Body of pancreas (tissue), 4 donors: ENCODE measurements at regions not wholly inside any gene's neighbourhood (a gene's known extent, or its start where the extent isn't known, plus 50 kb on each side); places are given as distances from the start of the nearest gene placed in this dataset.

ENCODE experiments used
- ATAC-seq: fragments of 150-250 bp; one replicate; pipeline ENCODE4 v1.9.1; 2016
- DNase-seq, 4 donors: peaks; one replicate each; pipeline ENCODE4 v3.0.0-alpha.2; 2019
- H3K27ac ChIP-seq, 4 donors: fragments of 200-600 bp; sonication (generic); 1 replicate in 3 of 4; 2 replicates in 1 of 4; pipeline versions ENCODE4 v1.5.1 to v1.6.1; 2016 to 2019; ENCODE audit warnings: mild to moderate bottlenecking in 1 of 4, mixed read lengths in 1 of 4, moderate library complexity in 1 of 4
- H3K27me3 ChIP-seq, 2 donors: fragments of 200-600 bp; sonication (generic); one replicate each; pipeline ENCODE4 v1.6.0; 2016; ENCODE audit warnings: mild to moderate bottlenecking in 1 of 2
- H3K36me3 ChIP-seq, 2 donors: fragments of 200-600 bp; sonication (generic); replicated peaks in 1 of 2; 2 replicates each; pipeline ENCODE4 v1.5.1; 2016; ENCODE audit warnings: low read depth in 2 of 2; ENCODE audit not compliant: insufficient read depth in 1 of 2
- H3K4me1 ChIP-seq: fragments of 200-600 bp; sonication (generic); one replicate; pipeline ENCODE4 v1.6.0; 2016
- H3K4me3 ChIP-seq, 2 donors: fragments of 200-600 bp; sonication (generic); 1 replicate in 1 of 2; 2 replicates in 1 of 2; pipeline ENCODE4 v1.5.1; 2016 to 2019
- H3K9me3 ChIP-seq, 3 donors: fragments of 200-600 bp; sonication (generic); 1 replicate in 2 of 3; 2 replicates in 1 of 3; pipeline ENCODE4 v1.5.1; 2016
- POLR2A ChIP-seq, 3 donors: fragments of 450-650 bp; IDR thresholded peaks; one replicate each; pipeline ENCODE4 v1.6.1; 2016; ENCODE audit warnings: antibody characterized with exemption in 3 of 3, mild to moderate bottlenecking in 2 of 3
- WGBS, 2 donors: methylation state at CpG; one replicate each; pipeline ENCODE4 v1.1.5; 2017; 5-methylcytosine and 5-hydroxymethylcytosine counted together
- intact Hi-C: fragments of 100-400 bp; cut with DNase I; formaldehyde crosslinking; loops from one replicate; pipeline ENCODE4 v1.15.1; 2023
- TF ChIP-seq, protein P1 (sequence below), 7 experiments: fragments of 450-650 bp in 4 of 7; fragments of 200-600 bp in 3 of 7; sonication (generic) in 3 of 7; IDR thresholded peaks; one replicate each; pipeline ENCODE4 v1.5.1; 2016 to 2019; ENCODE audit warnings: antibody characterized with exemption in 7 of 7

DNA sequence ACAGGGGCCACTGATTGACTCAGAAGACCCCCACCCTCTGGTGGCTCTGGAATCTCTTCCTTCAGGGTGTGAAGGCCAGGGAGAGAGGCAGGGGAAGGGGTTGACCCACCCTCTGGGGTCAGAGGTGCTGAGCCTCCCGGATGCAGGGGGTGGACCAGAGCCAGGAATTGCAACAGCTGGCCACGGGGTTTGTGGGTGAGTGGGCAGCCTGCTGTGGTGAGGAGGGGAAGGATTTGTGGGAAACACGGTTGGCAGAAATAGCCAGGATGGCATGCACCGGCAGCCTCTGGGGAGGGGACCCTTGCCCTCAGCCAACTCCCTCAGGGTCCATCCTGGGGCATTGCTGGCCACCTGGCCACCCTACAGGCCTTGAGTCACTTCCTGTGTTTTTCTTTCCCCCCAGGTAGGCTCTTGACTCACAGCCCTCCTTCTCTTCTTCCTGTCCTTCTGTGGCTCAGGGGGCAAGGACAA lies 92.8 kb downstream of the MRPL14 start:
- DNase-seq (no peak), ATAC-seq (no peak)
- Histone ChIP-seq H3K36me3 (no peaks in the 10 kb centered on the region), H3K4me3 (no peak overlapping the region), H3K9me3 (no peaks in the 10 kb centered on the region), H3K4me1 (no peaks in the 10 kb centered on the region), H3K27ac (no peak overlapping the region), H3K27me3 (no peaks in the 10 kb centered on the region)
- TF ChIP-seq, protein P1, sequence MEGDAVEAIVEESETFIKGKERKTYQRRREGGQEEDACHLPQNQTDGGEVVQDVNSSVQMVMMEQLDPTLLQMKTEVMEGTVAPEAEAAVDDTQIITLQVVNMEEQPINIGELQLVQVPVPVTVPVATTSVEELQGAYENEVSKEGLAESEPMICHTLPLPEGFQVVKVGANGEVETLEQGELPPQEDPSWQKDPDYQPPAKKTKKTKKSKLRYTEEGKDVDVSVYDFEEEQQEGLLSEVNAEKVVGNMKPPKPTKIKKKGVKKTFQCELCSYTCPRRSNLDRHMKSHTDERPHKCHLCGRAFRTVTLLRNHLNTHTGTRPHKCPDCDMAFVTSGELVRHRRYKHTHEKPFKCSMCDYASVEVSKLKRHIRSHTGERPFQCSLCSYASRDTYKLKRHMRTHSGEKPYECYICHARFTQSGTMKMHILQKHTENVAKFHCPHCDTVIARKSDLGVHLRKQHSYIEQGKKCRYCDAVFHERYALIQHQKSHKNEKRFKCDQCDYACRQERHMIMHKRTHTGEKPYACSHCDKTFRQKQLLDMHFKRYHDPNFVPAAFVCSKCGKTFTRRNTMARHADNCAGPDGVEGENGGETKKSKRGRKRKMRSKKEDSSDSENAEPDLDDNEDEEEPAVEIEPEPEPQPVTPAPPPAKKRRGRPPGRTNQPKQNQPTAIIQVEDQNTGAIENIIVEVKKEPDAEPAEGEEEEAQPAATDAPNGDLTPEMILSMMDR (IDR thresholded peaks at IDR 0.05), result no peak
- TF ChIP-seq POLR2A (IDR thresholded peaks at IDR 0.05), result no peak
- intact Hi-C loops, result no loop called here
- WGBS, 2 donors, result 56 to 77% methylated on average over 4 of the region's 4 CpGs

DNA sequence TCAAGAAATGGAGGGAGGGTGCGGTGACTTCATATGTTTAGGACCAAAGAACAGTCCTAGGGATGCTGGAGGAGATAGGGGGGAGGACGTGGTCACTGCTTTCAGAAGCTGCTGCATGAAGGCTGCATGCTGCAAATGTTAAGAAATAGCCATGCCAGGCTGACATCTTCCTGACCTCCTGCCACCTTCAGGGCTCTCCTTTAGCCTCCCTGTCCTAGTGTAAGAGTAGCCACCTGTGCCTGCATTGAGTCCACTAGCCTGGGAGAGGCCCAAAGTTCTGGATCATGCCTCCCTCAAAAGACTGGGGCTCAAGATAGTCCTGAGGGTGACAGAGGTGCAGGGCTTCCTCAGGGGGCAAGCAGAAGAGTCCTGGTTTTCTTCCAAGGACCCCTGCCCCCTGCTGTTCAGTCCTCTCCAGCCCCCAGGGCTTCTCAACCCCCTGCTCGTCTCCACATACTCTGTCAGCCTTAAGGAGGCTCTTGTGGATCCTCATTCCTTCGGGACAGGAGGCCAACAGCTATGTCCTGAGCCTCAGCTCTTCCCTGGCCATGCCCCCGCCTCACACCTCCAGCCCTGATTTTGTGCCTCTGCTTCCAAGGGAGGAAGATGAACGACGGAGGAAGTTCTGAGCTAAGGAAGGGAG lies 96.3 kb downstream of the MRPL14 start:
- no peaks in the 10 kb centered on the region for H3K4me1 ChIP-seq
- H3K27ac ChIP-seq, result no peak overlapping the region
- no peak for ATAC-seq
- 78 to 81% methylated on average over 7 of the region's 7 CpGs for WGBS, 2 donors
- intact Hi-C loops, result no loop called here
- H3K4me3 ChIP-seq, result no peak overlapping the region
- no peaks in the 10 kb centered on the region for H3K27me3 ChIP-seq
- DNase-seq, result no peak
- TF ChIP-seq, protein P1 (IDR thresholded peaks at IDR 0.05), result no peak
- TF ChIP-seq POLR2A (IDR thresholded peaks at IDR 0.05), result no peak
- no peaks in the 10 kb centered on the region for H3K36me3 ChIP-seq
- no peaks in the 10 kb centered on the region for H3K9me3 ChIP-seq

DNA sequence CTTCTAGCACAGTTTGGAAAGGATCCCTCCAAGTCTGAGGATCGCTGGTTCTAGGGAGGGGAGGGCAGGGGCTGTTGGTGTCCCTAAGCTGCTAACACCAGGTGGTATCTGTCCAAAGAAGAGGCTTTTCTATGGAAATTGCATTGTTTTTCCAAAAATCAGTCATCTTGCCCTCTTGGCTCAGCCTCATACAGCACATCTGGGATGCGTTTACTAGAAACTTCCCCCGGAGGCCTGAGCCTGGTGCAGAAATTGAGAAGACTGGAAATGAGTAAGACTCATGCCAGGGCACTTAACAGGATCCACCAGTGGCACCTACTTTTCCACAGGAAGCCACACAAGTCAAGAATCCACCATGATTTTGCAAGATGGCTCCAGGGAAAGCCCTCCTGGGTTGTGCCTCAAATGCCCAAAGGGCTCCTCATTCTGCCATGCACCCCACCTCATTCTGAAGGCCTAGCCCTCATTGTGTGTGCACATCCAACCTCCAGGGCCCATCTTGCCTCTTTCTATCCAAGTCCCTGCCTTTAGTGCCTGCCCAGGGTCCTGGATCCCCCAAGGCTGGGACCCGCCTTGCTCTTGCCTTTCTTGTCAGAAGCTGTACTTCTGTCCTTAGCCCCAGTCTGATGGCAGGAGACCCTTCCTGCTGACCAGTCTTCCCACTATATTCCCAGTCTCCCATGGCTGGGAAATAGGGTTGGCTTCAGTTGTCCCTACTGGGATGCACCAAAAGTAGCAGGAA lies 97.6 kb downstream of the MRPL14 start:
- 87% methylated on average over 4 of the region's 4 CpGs for WGBS, 2 donors
- intact Hi-C loops, result no loop called here
- peak in 1 of 4 donors; percentile 5 for DNase-seq
- H3K9me3 ChIP-seq, result no peaks in the 10 kb centered on the region
- no peaks in the 10 kb centered on the region for H3K27me3 ChIP-seq
- no peaks in the 10 kb centered on the region for H3K36me3 ChIP-seq
- H3K4me1 ChIP-seq, result no peaks in the 10 kb centered on the region
- no peak for ATAC-seq
- no peak overlapping the region for H3K27ac ChIP-seq
- H3K4me3 ChIP-seq, result no peak overlapping the region
- TF ChIP-seq, protein P1 (IDR thresholded peaks at IDR 0.05), result no peak
- no peak for TF ChIP-seq POLR2A (IDR thresholded peaks at IDR 0.05)

DNA sequence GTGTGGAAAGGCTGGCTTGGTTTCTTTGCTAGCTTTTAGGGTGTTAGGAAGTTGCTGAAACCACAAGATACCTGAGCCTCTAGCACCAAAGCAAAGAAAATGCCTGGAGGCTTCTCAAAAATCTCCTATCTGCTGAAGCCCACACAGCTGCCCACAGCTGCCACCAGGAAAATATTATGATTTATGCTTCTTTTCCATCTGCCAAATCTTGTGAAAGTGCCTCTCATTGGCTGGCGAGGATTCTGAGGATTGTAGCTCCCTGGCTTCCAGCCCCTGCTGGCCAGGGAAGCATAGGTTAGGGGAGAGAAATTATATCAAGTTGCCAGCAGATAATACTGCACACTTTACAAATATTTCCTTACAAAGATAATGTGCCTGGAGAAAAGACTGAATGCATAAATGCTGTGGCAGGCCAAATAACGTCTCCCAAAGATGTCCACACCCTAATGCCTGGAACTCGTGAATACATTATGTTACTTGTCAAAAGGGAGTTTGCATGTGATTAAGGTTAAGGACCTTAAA lies 98.4 kb downstream of the MRPL14 start:
- Histone ChIP-seq H3K27ac (no peak overlapping the region), H3K4me1 (no peaks in the 10 kb centered on the region), H3K27me3 (no peaks in the 10 kb centered on the region), H3K4me3 (no peak overlapping the region), H3K9me3 (no peaks in the 10 kb centered on the region), H3K36me3 (no peaks in the 10 kb centered on the region)
- DNase-seq, result no peak
- intact Hi-C loops, result no loop called here
- TF ChIP-seq POLR2A (IDR thresholded peaks at IDR 0.05), result no peak
- TF ChIP-seq, protein P1 (IDR thresholded peaks at IDR 0.05), result no peak
- ATAC-seq, result no peak
- WGBS, 2 donors, result 46 to 54% methylated on average over 3 of the region's 3 CpGs
